ENCODE measurements at regions not wholly inside any gene's neighbourhood (a gene's known extent, or its start where the extent isn't known, plus 50 kb on each side); places are given as distances from the start of the nearest gene placed in this dataset.

- no peak for DNase-seq
These were observed 332.6 kb upstream of the MANEA start for GRCh38 chr6:95244751-95245150.

- no peak for DNase-seq
These were observed 328.8 kb upstream of the MANEA start for GRCh38 chr6:95248499-95248898.

- no peak for DNase-seq
These were observed 328.2 kb upstream of the MANEA start for GRCh38 chr6:95249175-95249574.

- DNase-seq = no peak
These were observed 327.7 kb upstream of the MANEA start for GRCh38 chr6:95249661-95250060.

- DNase-seq = no peak
These were observed 313.5 kb upstream of the MANEA start for GRCh38 chr6:95263840-95264239.

- DNase-seq = no peak
These were observed 310.6 kb upstream of the MANEA start for GRCh38 chr6:95266537-95267258.

- no peak for DNase-seq
These were observed 302.6 kb upstream of the MANEA start for GRCh38 chr6:95274686-95275235.

GRCh38 chr6:95279616-95280015 is 297.7 kb upstream of the MANEA start:
- no peak for DNase-seq

- peak; percentile 16 for DNase-seq
These were observed 296.6 kb upstream of the MANEA start for GRCh38 chr6:95280686-95281273.

- no peak for DNase-seq
These were observed 291.5 kb upstream of the MANEA start for GRCh38 chr6:95285881-95286280.

- DNase-seq = no peak
These were observed 290.5 kb upstream of the MANEA start for GRCh38 chr6:95286874-95287273.

GRCh38 chr6:95288251-95288650 is 289.1 kb upstream of the MANEA start:
- no peak for DNase-seq

GRCh38 chr6:95292011-95292410 is 285.3 kb upstream of the MANEA start:
- DNase-seq = no peak

GRCh38 chr6:95293257-95293656 is 284.1 kb upstream of the MANEA start:
- no peak for DNase-seq

- DNase-seq = no peak
These were observed 283.3 kb upstream of the MANEA start for GRCh38 chr6:95294043-95294442.

GRCh38 chr6:95309545-95309944 is 267.8 kb upstream of the MANEA start:
- DNase-seq = no peak

GRCh38 chr6:95318137-95318536 is 259.2 kb upstream of the MANEA start:
- DNase-seq = no peak

- DNase-seq = no peak
These were observed 256.2 kb upstream of the MANEA start for GRCh38 chr6:95321126-95321525.

GRCh38 chr6:95325916-95326315 is 251.4 kb upstream of the MANEA start:
- DNase-seq = no peak

- no peak for DNase-seq
These were observed 249.1 kb upstream of the MANEA start for GRCh38 chr6:95328231-95328630.

- DNase-seq = no peak
These were observed 225.1 kb upstream of the MANEA start for GRCh38 chr6:95352064-95352795.

GRCh38 chr6:95354551-95354950 is 222.8 kb upstream of the MANEA start:
- DNase-seq = no peak

- no peak for DNase-seq
These were observed 219.8 kb upstream of the MANEA start for GRCh38 chr6:95357380-95358020.
